Neutrophil (primary cell): ENCODE measurements at regions not wholly inside any gene's neighbourhood (a gene's known extent, or its start where the extent isn't known, plus 50 kb on each side); places are given as distances from the start of the nearest gene placed in this dataset.

Experiments used
- H3K27ac ChIP-seq: fragments of 200-600 bp; sonication (generic); 2 replicates; pipeline ENCODE4 v1.5.1; 2016; ENCODE audit warnings: mild to moderate bottlenecking, moderate library complexity
- H3K27me3 ChIP-seq: fragments of 200-600 bp; sonication (generic); 2 replicates; pipeline ENCODE4 v1.6.0; 2016; ENCODE audit warnings: mild to moderate bottlenecking
- H3K36me3 ChIP-seq: fragments of 200-600 bp; sonication (generic); 2 replicates; pipeline ENCODE4 v1.5.1; 2017
- H3K4me1 ChIP-seq, 2 experiments: fragments of 200-600 bp in 1 of 2; sonication (generic) in 1 of 2; 1 replicate in 1 of 2; 2 replicates in 1 of 2; pipeline versions ENCODE4 v1.5.1 to v1.6.1; 2013 to 2016; ENCODE audit warnings: low read depth in 1 of 2, low read length in 1 of 2, mild to moderate bottlenecking in 1 of 2, moderate library complexity in 1 of 2; ENCODE audit not compliant: control insufficient read depth in 1 of 2, insufficient read depth in 1 of 2
- H3K4me3 ChIP-seq, 2 experiments: fragments of 200-600 bp in 1 of 2; sonication (generic) in 1 of 2; 1 replicate in 1 of 2; 2 replicates in 1 of 2; pipeline ENCODE4 v1.5.1; 2013 to 2016; ENCODE audit warnings: low read depth in 1 of 2, low read length in 1 of 2, mild to moderate bottlenecking in 1 of 2, moderate library complexity in 1 of 2
- H3K9me3 ChIP-seq: fragments of 200-600 bp; sonication (generic); 2 replicates; pipeline ENCODE4 v1.5.1; 2016
- TF ChIP-seq, protein P1 (sequence below): fragments of 200-600 bp; sonication (generic); IDR thresholded peaks from 2 replicates; pipeline ENCODE4 v1.5.1; 2016; ENCODE audit warnings: antibody characterized with exemption

DNA sequence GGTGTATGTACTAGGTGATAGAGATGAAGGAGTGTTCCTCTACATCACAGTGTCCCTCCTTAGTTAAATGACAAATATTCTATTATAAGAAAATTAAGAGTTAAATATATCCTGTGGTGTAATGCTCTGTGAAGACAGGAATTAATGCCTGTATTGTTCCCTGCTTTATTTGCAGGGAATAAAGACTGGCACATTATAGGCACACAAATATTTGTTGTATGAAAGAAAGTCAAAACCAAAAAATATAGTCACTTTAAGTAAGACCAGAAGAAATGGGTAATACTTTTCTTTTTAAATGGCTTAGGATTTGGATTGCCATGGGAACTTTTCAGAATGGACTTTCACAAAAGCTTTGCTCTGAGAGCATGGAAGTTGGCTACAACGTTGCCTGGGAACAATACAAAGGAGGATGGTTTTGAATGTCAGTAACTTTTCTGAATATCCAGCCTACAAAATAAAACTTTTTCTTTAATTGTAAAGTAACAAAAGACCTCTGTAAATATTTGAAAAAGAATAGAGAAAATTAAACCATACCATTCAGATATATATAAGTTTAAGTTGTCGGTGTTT, 158.0 kb upstream of the P2RY1 start:
- Histone ChIP-seq H3K27ac (no peak overlapping the region), H3K4me3 (no peak overlapping the region), H3K4me1 (no peaks in the 10 kb centered on the region), H3K9me3 (no peaks in the 10 kb centered on the region), H3K27me3 (no peaks in the 10 kb centered on the region), H3K36me3 (no peaks in the 10 kb centered on the region)
- TF ChIP-seq, protein P1, sequence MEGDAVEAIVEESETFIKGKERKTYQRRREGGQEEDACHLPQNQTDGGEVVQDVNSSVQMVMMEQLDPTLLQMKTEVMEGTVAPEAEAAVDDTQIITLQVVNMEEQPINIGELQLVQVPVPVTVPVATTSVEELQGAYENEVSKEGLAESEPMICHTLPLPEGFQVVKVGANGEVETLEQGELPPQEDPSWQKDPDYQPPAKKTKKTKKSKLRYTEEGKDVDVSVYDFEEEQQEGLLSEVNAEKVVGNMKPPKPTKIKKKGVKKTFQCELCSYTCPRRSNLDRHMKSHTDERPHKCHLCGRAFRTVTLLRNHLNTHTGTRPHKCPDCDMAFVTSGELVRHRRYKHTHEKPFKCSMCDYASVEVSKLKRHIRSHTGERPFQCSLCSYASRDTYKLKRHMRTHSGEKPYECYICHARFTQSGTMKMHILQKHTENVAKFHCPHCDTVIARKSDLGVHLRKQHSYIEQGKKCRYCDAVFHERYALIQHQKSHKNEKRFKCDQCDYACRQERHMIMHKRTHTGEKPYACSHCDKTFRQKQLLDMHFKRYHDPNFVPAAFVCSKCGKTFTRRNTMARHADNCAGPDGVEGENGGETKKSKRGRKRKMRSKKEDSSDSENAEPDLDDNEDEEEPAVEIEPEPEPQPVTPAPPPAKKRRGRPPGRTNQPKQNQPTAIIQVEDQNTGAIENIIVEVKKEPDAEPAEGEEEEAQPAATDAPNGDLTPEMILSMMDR, result no peak

DNA sequence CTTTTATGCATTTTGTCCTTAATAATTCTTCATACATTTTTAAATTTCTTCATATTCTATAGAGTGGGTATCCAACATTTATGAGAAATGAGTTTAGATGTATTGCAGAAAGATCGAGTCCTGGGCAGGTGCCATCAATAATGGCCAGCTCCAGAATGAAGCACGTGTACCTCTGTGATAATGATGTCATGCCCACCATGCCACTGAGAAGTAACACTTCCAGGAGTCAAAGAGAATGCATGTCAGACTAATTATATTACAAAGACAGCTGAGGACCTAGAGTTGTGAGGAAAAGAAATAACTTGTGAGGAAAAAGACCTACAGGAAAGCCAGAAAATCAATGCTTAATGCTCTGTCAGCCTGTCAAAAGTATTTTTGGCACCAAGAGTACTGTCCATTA, 157.4 kb upstream of the P2RY1 start:
- Histone ChIP-seq H3K27ac (no peak overlapping the region), H3K4me3 (no peak overlapping the region), H3K9me3 (no peaks in the 10 kb centered on the region), H3K36me3 (no peaks in the 10 kb centered on the region), H3K4me1 (no peaks in the 10 kb centered on the region), H3K27me3 (no peaks in the 10 kb centered on the region)
- TF ChIP-seq, protein P1, result no peak

- Histone ChIP-seq H3K9me3 (no peaks in the 10 kb centered on the region), H3K36me3 (no peaks in the 10 kb centered on the region), H3K27ac (no peak overlapping the region), H3K4me3 (no peak overlapping the region), H3K27me3 (no peaks in the 10 kb centered on the region), H3K4me1 (no peaks in the 10 kb centered on the region)
- TF ChIP-seq, protein P1, result no peak
Measured at GRCh38 chr3:152682477-152682876, 152.5 kb upstream of the P2RY1 start.

DNA sequence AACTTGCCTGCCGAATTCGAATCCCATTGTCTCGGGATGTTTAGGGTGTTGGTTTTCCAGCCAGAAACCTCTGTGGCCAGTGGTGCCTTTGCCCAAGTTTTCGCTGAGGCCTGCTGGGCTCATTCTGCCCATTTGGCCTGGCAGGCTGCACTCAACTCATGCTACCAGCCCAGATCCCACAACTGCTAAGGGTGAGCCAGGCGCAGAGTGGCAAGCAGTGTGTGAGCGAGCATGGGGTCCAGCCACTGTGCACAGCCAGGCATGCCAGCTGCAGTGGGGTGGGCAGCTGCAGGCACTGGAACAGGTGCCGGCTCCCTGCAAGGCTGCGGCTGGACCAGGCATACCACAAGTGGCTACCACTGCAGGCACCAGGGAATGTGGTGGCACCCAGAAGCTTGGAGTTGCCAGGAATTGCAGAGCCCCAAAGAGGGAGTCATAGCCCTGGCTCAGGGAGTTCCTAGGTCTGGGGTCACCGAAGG, 151.4 kb upstream of the P2RY1 start:
- Histone ChIP-seq H3K27me3 (no peaks in the 10 kb centered on the region), H3K4me3 (no peak overlapping the region), H3K36me3 (no peaks in the 10 kb centered on the region), H3K27ac (no peak overlapping the region), H3K9me3 (no peaks in the 10 kb centered on the region), H3K4me1 (no peaks in the 10 kb centered on the region)
- TF ChIP-seq, protein P1, result no peak

DNA sequence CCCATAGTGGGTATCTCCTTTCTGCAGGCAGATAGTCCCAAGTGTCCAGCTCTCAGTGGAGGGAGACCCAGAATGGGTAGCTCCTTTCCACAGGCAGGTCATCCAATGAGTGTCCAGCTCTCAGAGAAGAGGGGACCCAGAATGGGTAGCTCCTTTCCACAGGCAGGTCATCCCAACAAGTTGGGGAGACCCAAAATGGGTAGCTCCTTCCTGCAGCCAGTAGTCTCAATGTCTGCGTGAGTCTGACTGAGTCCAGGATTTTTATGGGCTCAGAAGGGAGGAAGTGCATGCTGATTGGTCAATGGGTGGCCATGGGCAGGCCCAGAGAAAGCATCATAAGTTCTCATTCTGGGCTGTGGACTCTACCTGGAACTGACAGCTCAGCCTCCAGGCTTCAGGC, 150.7 kb upstream of the P2RY1 start:
- H3K4me1 ChIP-seq, result no peaks in the 10 kb centered on the region
- no peaks in the 10 kb centered on the region for H3K27me3 ChIP-seq
- TF ChIP-seq, protein P1, result no peak
- no peak overlapping the region for H3K27ac ChIP-seq
- H3K36me3 ChIP-seq, result no peaks in the 10 kb centered on the region
- H3K4me3 ChIP-seq, result no peak overlapping the region
- no peaks in the 10 kb centered on the region for H3K9me3 ChIP-seq
